B cell (primary cell): ENCODE measurements at regions not wholly inside any gene's neighbourhood (a gene's known extent, or its start where the extent isn't known, plus 50 kb on each side); places are given as distances from the start of the nearest gene placed in this dataset.

ENCODE experiments used
- CTCF ChIP-seq: fragments of 200-600 bp; IDR thresholded peaks from one replicate; pipeline ENCODE4 v1.8.0; 2022; ENCODE audit warnings: antibody characterized with exemption, mild to moderate bottlenecking
- EZH2 ChIP-seq: IDR thresholded peaks from 2 replicates; pipeline ENCODE4 v1.6.1; 2012; ENCODE audit warnings: borderline replicate concordance, low read depth, mild to moderate bottlenecking, moderate library complexity, low read length; ENCODE audit not compliant: insufficient read depth, poor library complexity, severe bottlenecking

- TF ChIP-seq CTCF (no peak), EZH2 (no peak)
Observed at GRCh38 chr22:46084376-46084775, 66.0 kb upstream of the PPARA start.
